CD14-positive monocyte (primary cell): ENCODE measurements at regions not wholly inside any gene's neighbourhood (a gene's known extent, or its start where the extent isn't known, plus 50 kb on each side); places are given as distances from the start of the nearest gene placed in this dataset.

Source experiments
- DNase-seq, 3 donors: peaks; one replicate each; pipeline ENCODE4 v3.0.0-alpha.2; 2011 to 2022
- H2AFZ ChIP-seq: 2 replicates; pipeline ENCODE4 v1.6.0; 2012; ENCODE audit warnings: mild to moderate bottlenecking, low read depth, low read length, inconsistent platforms; ENCODE audit not compliant: insufficient read depth, poor library complexity, severe bottlenecking
- H3K27ac ChIP-seq, 2 donors: 1 replicate in 1 of 2; 2 replicates in 1 of 2; pipeline ENCODE4 v1.5.1; 2012 to 2013; ENCODE audit warnings: low read length in 2 of 2, control low read depth in 1 of 2, inconsistent platforms in 1 of 2, low read depth in 1 of 2, mild to moderate bottlenecking in 1 of 2
- H3K27me3 ChIP-seq, 2 donors: one replicate each; pipeline versions ENCODE4 v1.6.0 to v1.6.1; 2011 to 2013; ENCODE audit warnings: low read length in 2 of 2; ENCODE audit not compliant: control insufficient read depth in 2 of 2, insufficient read depth in 2 of 2
- H3K36me3 ChIP-seq, 2 donors: replicated peaks in 1 of 2; 1 replicate in 1 of 2; 2 replicates in 1 of 2; pipeline versions ENCODE4 v1.5.1 to v1.6.1; 2012 to 2013; ENCODE audit warnings: low read length in 2 of 2, control low read depth in 1 of 2, inconsistent platforms in 1 of 2, mild to moderate bottlenecking in 1 of 2; ENCODE audit not compliant: insufficient read depth in 2 of 2, control insufficient read depth in 1 of 2
- H3K4me1 ChIP-seq, 2 donors: 1 replicate in 1 of 2; 2 replicates in 1 of 2; pipeline versions ENCODE4 v1.5.1 to v1.6.1; 2012 to 2013; ENCODE audit warnings: low read length in 2 of 2, control low read depth in 1 of 2, inconsistent platforms in 1 of 2, mild to moderate bottlenecking in 1 of 2, moderate library complexity in 1 of 2; ENCODE audit not compliant: insufficient read depth in 2 of 2, control insufficient read depth in 1 of 2
- H3K4me2 ChIP-seq: replicated peaks from 2 replicates; pipeline ENCODE3; 2012; ENCODE audit warnings: low read length, moderate library complexity, mild to moderate bottlenecking; ENCODE audit not compliant: poor library complexity, severe bottlenecking; ENCODE audit errors: extremely low read depth
- H3K4me3 ChIP-seq, 3 experiments: fragments of 200-600 bp in 1 of 3; sonication (generic) in 1 of 3; replicated peaks in 1 of 3; 1 replicate in 2 of 3; 2 replicates in 1 of 3; pipeline ENCODE4 v1.5.1; 2011 to 2013; ENCODE audit warnings: low read length in 3 of 3, mild to moderate bottlenecking in 3 of 3, control low read depth in 2 of 3, low read depth in 2 of 3, inconsistent platforms in 1 of 3, moderate library complexity in 1 of 3
- H3K79me2 ChIP-seq: 2 replicates; pipeline ENCODE4 v1.6.0; 2012; ENCODE audit warnings: mild to moderate bottlenecking, control low read depth, inconsistent platforms, low read length, moderate library complexity; ENCODE audit not compliant: insufficient read depth
- H3K9ac ChIP-seq: 2 replicates; pipeline ENCODE4 v1.6.0; 2017; ENCODE audit warnings: low read length, mild to moderate bottlenecking; ENCODE audit not compliant: insufficient read depth, poor library complexity, severe bottlenecking
- H3K9me3 ChIP-seq, 2 donors: replicated peaks in 1 of 2; 1 replicate in 1 of 2; 2 replicates in 1 of 2; pipeline versions ENCODE4 v1.5.1 to v1.6.1; 2012 to 2013; ENCODE audit warnings: low read length in 2 of 2, control low read depth in 1 of 2; ENCODE audit not compliant: control insufficient read depth in 1 of 2, insufficient read depth in 1 of 2
- H4K20me1 ChIP-seq: 2 replicates; pipeline ENCODE4 v1.6.0; 2012; ENCODE audit warnings: mild to moderate bottlenecking, low read length, control low read depth, moderate library complexity; ENCODE audit not compliant: insufficient read depth
- H3K27ac Mint-ChIP-seq, 7 donors: one replicate each; pipeline ENCODE4 v1.8.0; 2020; ENCODE audit warnings: mild to moderate bottlenecking in 7 of 7, mixed read lengths in 7 of 7, moderate library complexity in 6 of 7, inconsistent platforms in 2 of 7
- H3K27me3 Mint-ChIP-seq, 3 donors: one replicate each; pipeline ENCODE4 v1.8.0; 2021 to 2022; ENCODE audit warnings: low read depth in 3 of 3, mild to moderate bottlenecking in 3 of 3, mixed read lengths in 3 of 3, moderate library complexity in 3 of 3, inconsistent platforms in 1 of 3
- H3K36me3 Mint-ChIP-seq, 2 donors: one replicate each; pipeline ENCODE4 v1.8.0; 2020; ENCODE audit warnings: mixed read lengths in 2 of 2, inconsistent platforms in 1 of 2, mild to moderate bottlenecking in 1 of 2
- H3K4me1 Mint-ChIP-seq: one replicate; pipeline ENCODE4 v1.8.0; 2020; ENCODE audit warnings: mild to moderate bottlenecking, mixed read lengths
- H3K4me3 Mint-ChIP-seq, 2 donors: one replicate each; pipeline ENCODE4 v1.8.0; 2020; ENCODE audit warnings: mild to moderate bottlenecking in 2 of 2, mixed read lengths in 2 of 2, moderate library complexity in 1 of 2
- H3K9me3 Mint-ChIP-seq, 7 donors: one replicate each; pipeline ENCODE4 v1.8.0; 2020 to 2022; ENCODE audit warnings: mixed read lengths in 7 of 7, mild to moderate bottlenecking in 6 of 7, moderate library complexity in 6 of 7, inconsistent platforms in 2 of 7
- CTCF ChIP-seq: fragments of 200-600 bp; IDR thresholded peaks from one replicate; pipeline ENCODE4 v1.8.0; 2022; ENCODE audit warnings: antibody characterized with exemption, mild to moderate bottlenecking
- WGBS: methylation state at CpG from one replicate; pipeline ENCODE4 v1.1.5; 2013; ENCODE audit warnings: missing lambda C conversion rate; ENCODE audit not compliant: insufficient coverage; 5-methylcytosine and 5-hydroxymethylcytosine counted together
- intact Hi-C, 2 donors: fragments of 100-400 bp; cut with micrococcal nuclease; formaldehyde crosslinking; loops; one replicate each; pipeline versions ENCODE4 v1.15.0 to v1.15.1; 2023

GRCh38 chr18:59779979-59780378 is 82.8 kb upstream of the CCBE1 start:
- no peaks in the 10 kb centered on the region for H3K9me3 ChIP-seq
- no peak overlapping the region for H3K4me2 ChIP-seq
- no peaks in the 10 kb centered on the region for H3K79me2 ChIP-seq
- H3K27me3 ChIP-seq: no peaks in the 10 kb centered on the region
- no peaks in the 10 kb centered on the region for H4K20me1 ChIP-seq
- no peak for TF ChIP-seq CTCF
- peaks cover 0 to 2% (median 0%) of the 10 kb centered on the region in 3 donors for H3K27me3 Mint-ChIP-seq
- H2AFZ ChIP-seq: no peak overlapping the region
- no peaks in the 10 kb centered on the region for H3K36me3 Mint-ChIP-seq
- H3K27ac Mint-ChIP-seq: no peak overlapping the region
- no peak overlapping the region for H3K4me3 Mint-ChIP-seq
- no peaks in the 10 kb centered on the region for H3K36me3 ChIP-seq
- H3K9ac ChIP-seq: no peak overlapping the region
- no CpG with 5 or more reads among the region's 2 CpGs for WGBS
- no peak for DNase-seq
- no peak overlapping the region for H3K4me3 ChIP-seq
- intact Hi-C loops: no loop called here
- no peaks in the 10 kb centered on the region for H3K4me1 Mint-ChIP-seq
- H3K27ac ChIP-seq: no peak overlapping the region
- no peaks in the 10 kb centered on the region for H3K4me1 ChIP-seq
- H3K9me3 Mint-ChIP-seq: peaks cover 0 to 4% (median 0%) of the 10 kb centered on the region in 7 donors

- H3K4me3 Mint-ChIP-seq: no peak overlapping the region
- Histone ChIP-seq H2AFZ (no peak overlapping the region), H3K27ac (no peak overlapping the region), H3K4me2 (no peak overlapping the region), H3K27me3 (no peaks in the 10 kb centered on the region), H3K4me1 (no peaks in the 10 kb centered on the region), H3K36me3 (no peaks in the 10 kb centered on the region), H4K20me1 (no peaks in the 10 kb centered on the region), H3K79me2 (no peaks in the 10 kb centered on the region), H3K9ac (no peak overlapping the region), H3K9me3 (no peaks in the 10 kb centered on the region), H3K4me3 (no peak overlapping the region)
- peaks cover 0 to 6% (median 0%) of the 10 kb centered on the region in 7 donors for H3K9me3 Mint-ChIP-seq
- no peak for TF ChIP-seq CTCF
- H3K27me3 Mint-ChIP-seq: peaks cover 0 to 4% (median 2%) of the 10 kb centered on the region in 3 donors
- DNase-seq: no peak
- WGBS: 73% methylated on average over 1 of the region's 1 CpG
- H3K4me1 Mint-ChIP-seq: no peaks in the 10 kb centered on the region
- intact Hi-C loops: no loop called here
- H3K27ac Mint-ChIP-seq: no peak overlapping the region
- H3K36me3 Mint-ChIP-seq: no peaks in the 10 kb centered on the region
Observed at GRCh38 chr18:59778434-59778833, 81.2 kb upstream of the CCBE1 start.
